A549 (cell line): ENCODE measurements at regions not wholly inside any gene's neighbourhood (a gene's known extent, or its start where the extent isn't known, plus 50 kb on each side); places are given as distances from the start of the nearest gene placed in this dataset.

Experiments
- EP300 ChIP-seq, 2 experiments: fragments of >200 bp; sonication (Bioruptor Twin); formaldehyde crosslinking; IDR thresholded peaks; 2 replicates in 1 of 2; 3 replicates in 1 of 2; pipeline ENCODE4 v1.6.1; 2016 to 2017
- JUN ChIP-seq, 2 experiments: fragments of >200 bp; sonication (Bioruptor Twin); formaldehyde crosslinking; IDR thresholded peaks; 2 replicates in 1 of 2; 3 replicates in 1 of 2; pipeline ENCODE4 v1.6.1; 2016 to 2017
- JUNB ChIP-seq: fragments of >200 bp; sonication (Bioruptor Twin); formaldehyde crosslinking; IDR thresholded peaks from 2 replicates; pipeline ENCODE4 v1.6.1; 2016
- TF ChIP-seq, protein P1 (sequence below): fragments of >200 bp; sonication (Bioruptor Twin); formaldehyde crosslinking; IDR thresholded peaks from 3 replicates; pipeline ENCODE4 v1.6.1; 2016
- TF ChIP-seq, protein P2 (sequence below): fragments of >200 bp; sonication (Bioruptor Twin); formaldehyde crosslinking; IDR thresholded peaks from 3 replicates; pipeline ENCODE4 v1.5.1; 2016

GRCh38 chr7:41885078-41885477 is 182.2 kb upstream of the INHBA start:
- TF ChIP-seq, protein P1, sequence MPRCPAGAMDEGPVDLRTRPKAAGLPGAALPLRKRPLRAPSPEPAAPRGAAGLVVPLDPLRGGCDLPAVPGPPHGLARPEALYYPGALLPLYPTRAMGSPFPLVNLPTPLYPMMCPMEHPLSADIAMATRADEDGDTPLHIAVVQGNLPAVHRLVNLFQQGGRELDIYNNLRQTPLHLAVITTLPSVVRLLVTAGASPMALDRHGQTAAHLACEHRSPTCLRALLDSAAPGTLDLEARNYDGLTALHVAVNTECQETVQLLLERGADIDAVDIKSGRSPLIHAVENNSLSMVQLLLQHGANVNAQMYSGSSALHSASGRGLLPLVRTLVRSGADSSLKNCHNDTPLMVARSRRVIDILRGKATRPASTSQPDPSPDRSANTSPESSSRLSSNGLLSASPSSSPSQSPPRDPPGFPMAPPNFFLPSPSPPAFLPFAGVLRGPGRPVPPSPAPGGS = no peak
- TF ChIP-seq, protein P2, sequence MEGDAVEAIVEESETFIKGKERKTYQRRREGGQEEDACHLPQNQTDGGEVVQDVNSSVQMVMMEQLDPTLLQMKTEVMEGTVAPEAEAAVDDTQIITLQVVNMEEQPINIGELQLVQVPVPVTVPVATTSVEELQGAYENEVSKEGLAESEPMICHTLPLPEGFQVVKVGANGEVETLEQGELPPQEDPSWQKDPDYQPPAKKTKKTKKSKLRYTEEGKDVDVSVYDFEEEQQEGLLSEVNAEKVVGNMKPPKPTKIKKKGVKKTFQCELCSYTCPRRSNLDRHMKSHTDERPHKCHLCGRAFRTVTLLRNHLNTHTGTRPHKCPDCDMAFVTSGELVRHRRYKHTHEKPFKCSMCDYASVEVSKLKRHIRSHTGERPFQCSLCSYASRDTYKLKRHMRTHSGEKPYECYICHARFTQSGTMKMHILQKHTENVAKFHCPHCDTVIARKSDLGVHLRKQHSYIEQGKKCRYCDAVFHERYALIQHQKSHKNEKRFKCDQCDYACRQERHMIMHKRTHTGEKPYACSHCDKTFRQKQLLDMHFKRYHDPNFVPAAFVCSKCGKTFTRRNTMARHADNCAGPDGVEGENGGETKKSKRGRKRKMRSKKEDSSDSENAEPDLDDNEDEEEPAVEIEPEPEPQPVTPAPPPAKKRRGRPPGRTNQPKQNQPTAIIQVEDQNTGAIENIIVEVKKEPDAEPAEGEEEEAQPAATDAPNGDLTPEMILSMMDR = no peak
- TF ChIP-seq JUN (IDR thresholded peaks at IDR 0.05) (no peak), JUNB (no peak), EP300 (IDR thresholded peaks at IDR 0.05) (no peak)
